HFFc6 (cell line): ENCODE measurements at regions not wholly inside any gene's neighbourhood (a gene's known extent, or its start where the extent isn't known, plus 50 kb on each side); places are given as distances from the start of the nearest gene placed in this dataset.
"Not testable (repeated sequence)": the region's sequence is repeated elsewhere in the genome, so short reads cannot be mapped to it uniquely, and the experiment has no call there.

ENCODE experiments used
- DNase-seq: peaks from one replicate; pipeline ENCODE4 v3.0.0-alpha.2; 2018
- H3K27ac Mint-ChIP-seq: 2 replicates; pipeline ENCODE4 v1.8.0; 2020; ENCODE audit warnings: mild to moderate bottlenecking, mixed read lengths
- H3K27me3 Mint-ChIP-seq: 2 replicates; pipeline ENCODE4 v1.8.0; 2021; ENCODE audit warnings: mild to moderate bottlenecking, moderate library complexity, mixed read lengths; ENCODE audit not compliant: insufficient read depth
- H3K36me3 Mint-ChIP-seq: 2 replicates; pipeline ENCODE4 v1.8.0; 2021; ENCODE audit warnings: low read depth, mixed read lengths
- H3K4me1 Mint-ChIP-seq: 2 replicates; pipeline ENCODE4 v1.8.0; 2020; ENCODE audit warnings: low read depth, mixed read lengths
- H3K4me3 Mint-ChIP-seq: 2 replicates; pipeline ENCODE4 v1.8.0; 2020; ENCODE audit warnings: mild to moderate bottlenecking, moderate library complexity, mixed read lengths
- H3K9me3 Mint-ChIP-seq: 2 replicates; pipeline ENCODE4 v1.8.0; 2020; ENCODE audit warnings: mild to moderate bottlenecking, mixed read lengths
- CTCF ChIP-seq: fragments of 200-600 bp; sonication (generic); IDR thresholded peaks from 2 replicates; pipeline ENCODE4 v1.5.0; 2021; ENCODE audit warnings: antibody characterized with exemption, mild to moderate bottlenecking

DNA sequence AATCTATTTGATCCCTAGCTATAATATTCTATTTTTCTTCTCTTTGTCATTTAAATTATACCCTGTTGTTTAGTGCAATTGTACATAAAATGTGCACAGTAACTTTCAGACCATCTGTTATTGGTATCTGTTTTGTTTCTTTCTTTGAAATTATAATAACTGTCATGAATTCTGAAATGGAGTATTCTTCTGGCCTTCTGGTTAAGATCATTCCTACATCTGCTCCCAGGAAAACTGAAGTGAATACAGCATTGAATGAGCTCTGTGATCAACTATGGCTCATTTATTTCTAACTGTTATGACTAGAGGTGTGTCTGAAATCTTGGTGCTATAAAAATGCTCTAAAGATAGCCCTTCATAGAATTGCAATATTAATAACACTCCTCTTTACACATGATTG, 788.4 kb upstream of the TMEFF2 start:
- Mint-ChIP-seq H3K27me3 (no peaks in the 10 kb centered on the region), H3K36me3 (no peaks in the 10 kb centered on the region)

GRCh38 chr2:192978395-192978794, 783.7 kb upstream of the TMEFF2 start:
- TF ChIP-seq CTCF, result no peak
- no peaks in the 10 kb centered on the region; the same call in 1 of the 2 replicates for H3K27me3 Mint-ChIP-seq
- DNase-seq, result no peak
- H3K4me3 Mint-ChIP-seq, result no peak overlapping the region
- no peaks in the 10 kb centered on the region for H3K4me1 Mint-ChIP-seq
- H3K9me3 Mint-ChIP-seq, result peaks cover 35% of the 10 kb centered on the region
- no peak overlapping the region for H3K27ac Mint-ChIP-seq
- peaks cover 4% of the 10 kb centered on the region; the same call in 1 of the 2 replicates for H3K36me3 Mint-ChIP-seq

More for the DNA sequence above, 788.4 kb upstream of the TMEFF2 start:
- H3K4me3 Mint-ChIP-seq, result no peak overlapping the region
- H3K27ac Mint-ChIP-seq, result no peak overlapping the region
- no peaks in the 10 kb centered on the region for H3K4me1 Mint-ChIP-seq
- peaks cover 34% of the 10 kb centered on the region for H3K9me3 Mint-ChIP-seq
- no peak for DNase-seq
- no peak for TF ChIP-seq CTCF

DNA sequence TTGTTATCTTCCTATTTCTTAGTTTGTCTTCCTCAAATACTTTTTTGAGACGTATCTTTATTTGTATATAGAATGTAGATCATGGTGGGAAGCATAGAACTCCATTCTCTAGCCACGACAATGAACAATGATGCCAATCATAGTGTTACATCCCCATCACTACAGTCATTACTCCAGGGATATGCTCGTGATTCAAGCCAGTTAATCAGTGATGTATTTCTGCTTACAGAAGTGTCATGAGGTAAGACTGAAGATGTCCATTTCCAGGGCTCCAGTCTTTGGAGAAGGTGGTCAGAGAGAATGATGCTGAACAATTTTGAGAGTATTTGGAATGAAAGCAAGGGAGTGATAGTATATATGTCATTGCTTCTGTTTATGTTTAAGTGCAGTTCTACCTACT, 777.2 kb upstream of the TMEFF2 start:
- TF ChIP-seq CTCF, result no peak
- Mint-ChIP-seq H3K4me1 (no peaks in the 10 kb centered on the region), H3K27me3 (no peaks in the 10 kb centered on the region; the same call in 1 of the 2 replicates), H3K27ac (no peak overlapping the region), H3K36me3 (peaks cover 4% of the 10 kb centered on the region; the same call in 1 of the 2 replicates), H3K9me3 (peaks cover 19% of the 10 kb centered on the region), H3K4me3 (no peak overlapping the region)
- no peak for DNase-seq

- no peak for DNase-seq
- TF ChIP-seq CTCF, result no peak
These were observed 774.3 kb upstream of the TMEFF2 start for GRCh38 chr2:192969055-192969454.

DNA sequence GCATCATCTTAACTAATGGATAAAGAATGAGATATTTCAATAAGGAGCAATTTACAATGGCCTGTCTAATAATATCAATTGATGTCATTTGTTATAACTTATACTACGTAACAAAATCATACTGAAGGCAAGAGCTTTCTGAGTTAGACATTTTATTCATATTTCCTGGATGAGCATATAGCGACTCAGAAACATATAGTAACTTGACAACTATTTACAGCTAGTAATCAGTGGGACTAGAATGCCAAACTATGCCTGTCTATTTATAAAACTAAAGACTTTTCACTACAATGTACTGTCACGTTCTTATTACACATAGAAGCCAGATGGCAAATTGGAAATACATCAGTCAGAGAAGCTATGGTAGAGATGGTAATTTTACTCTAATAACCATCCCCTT, 766.2 kb upstream of the TMEFF2 start:
- no peak for DNase-seq
- no peak overlapping the region for H3K4me3 Mint-ChIP-seq
- H3K4me1 Mint-ChIP-seq, result no peaks in the 10 kb centered on the region
- no peaks in the 10 kb centered on the region for H3K36me3 Mint-ChIP-seq
- no peaks in the 10 kb centered on the region for H3K27me3 Mint-ChIP-seq
- no peak overlapping the region for H3K27ac Mint-ChIP-seq
- H3K9me3 Mint-ChIP-seq, result peaks cover 21% of the 10 kb centered on the region
- no peak for TF ChIP-seq CTCF

More at GRCh38 chr2:192969055-192969454, 774.3 kb upstream of the TMEFF2 start:
- H3K36me3 Mint-ChIP-seq, result no peaks in the 10 kb centered on the region; the same call in 1 of the 2 replicates
- H3K4me1 Mint-ChIP-seq, result no peaks in the 10 kb centered on the region
- H3K27ac Mint-ChIP-seq, result no peak overlapping the region
- no peak overlapping the region for H3K4me3 Mint-ChIP-seq
- H3K27me3 Mint-ChIP-seq, result no peaks in the 10 kb centered on the region
- H3K9me3 Mint-ChIP-seq, result peaks cover 7% of the 10 kb centered on the region

DNA sequence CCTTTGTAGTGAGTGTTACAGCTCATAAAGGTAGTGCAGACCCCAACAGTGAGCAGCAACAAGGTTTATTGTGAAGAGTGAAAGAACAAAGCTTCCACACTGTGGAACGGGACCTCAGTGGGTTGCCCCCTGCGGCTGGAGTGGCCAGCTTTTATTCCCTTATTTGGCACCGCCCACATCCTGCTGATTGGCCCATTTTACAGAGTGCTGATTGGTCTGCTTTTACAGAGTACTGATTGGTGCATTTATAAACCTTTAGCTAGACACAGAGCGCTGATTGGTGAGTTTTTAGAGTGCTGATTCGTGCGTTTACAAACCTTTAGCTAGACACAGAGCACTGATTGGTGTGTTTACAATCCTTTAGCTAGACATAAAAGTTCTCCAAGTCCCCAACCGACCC, 763.9 kb upstream of the TMEFF2 start:
- H3K4me1 Mint-ChIP-seq, H3K36me3 Mint-ChIP-seq, H3K27ac Mint-ChIP-seq, DNase-seq, H3K4me3 Mint-ChIP-seq, H3K27me3 Mint-ChIP-seq: not testable (repeated sequence)
- H3K9me3 Mint-ChIP-seq, result peaks cover 33% of the 10 kb centered on the region
